GM12865 (cell line): ENCODE measurements at regions not wholly inside any gene's neighbourhood (a gene's known extent, or its start where the extent isn't known, plus 50 kb on each side); places are given as distances from the start of the nearest gene placed in this dataset.
"Not testable (repeated sequence)": the region's sequence is repeated elsewhere in the genome, so short reads cannot be mapped to it uniquely, and the experiment has no call there.

Experiments
- DNase-seq: peaks from one replicate; pipeline ENCODE4 v3.0.0; 2010; ENCODE audit warnings: low read depth
- H3K4me3 ChIP-seq: 2 replicates; pipeline ENCODE4 v1.5.1; 2011; ENCODE audit warnings: mild to moderate bottlenecking, low read depth, low read length, control low read depth
- TF ChIP-seq, protein P1 (sequence below): IDR thresholded peaks from 2 replicates; pipeline ENCODE4 v1.5.1; 2011; ENCODE audit warnings: low read length, control low read depth, low read depth, inconsistent platforms; ENCODE audit not compliant: insufficient read depth; ENCODE audit errors: missing control alignments

DNA sequence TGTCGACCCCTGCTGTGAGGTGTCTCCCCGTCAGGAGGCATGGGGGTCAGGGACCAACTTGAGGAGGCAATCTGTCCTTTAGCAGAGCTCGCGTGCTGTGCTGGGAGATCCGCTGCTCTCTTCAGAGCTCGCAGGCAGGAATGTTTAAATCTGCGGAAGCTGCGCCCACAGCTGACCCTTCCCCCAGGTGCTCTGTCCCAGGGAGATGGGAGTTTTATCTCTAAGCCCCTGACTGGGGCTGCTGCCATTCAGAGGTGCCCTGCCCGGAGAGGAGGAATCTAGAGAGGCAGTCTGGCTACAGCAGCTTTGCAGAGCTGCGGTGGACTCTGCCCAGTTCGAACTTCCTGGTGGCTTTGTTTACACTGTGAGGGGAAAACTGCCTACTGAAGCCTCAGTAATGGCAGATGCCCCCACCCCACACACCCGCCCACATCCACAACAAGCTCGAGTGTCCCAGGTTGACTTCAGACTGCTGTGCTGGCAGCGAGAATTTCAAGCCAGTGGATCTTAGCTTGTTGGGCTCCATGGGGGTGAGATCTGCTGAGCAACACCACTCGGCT lies 133.1 kb downstream of the CENPC start:
- not testable (repeated sequence) for DNase-seq, H3K4me3 ChIP-seq

DNA sequence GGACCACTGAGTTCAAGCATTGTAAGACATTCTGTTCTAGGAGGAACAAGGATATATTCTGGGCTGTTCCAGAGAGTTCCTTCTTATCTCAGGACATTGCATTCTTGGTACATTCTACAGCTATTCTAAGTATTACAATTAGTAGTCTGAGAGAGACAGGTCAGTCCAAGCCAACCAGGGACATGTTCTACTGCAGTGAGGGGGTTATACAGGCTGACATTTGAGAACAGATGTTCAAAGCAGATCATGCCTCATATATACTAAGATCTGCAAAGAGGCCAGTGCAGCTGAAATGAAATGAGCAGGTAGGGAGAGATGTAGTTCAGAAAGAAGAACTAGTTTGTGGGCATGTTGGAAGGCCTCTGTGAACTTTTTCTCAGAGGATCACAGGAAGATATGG lies 142.0 kb downstream of the CENPC start:
- no peak for DNase-seq
- TF ChIP-seq, protein P1, sequence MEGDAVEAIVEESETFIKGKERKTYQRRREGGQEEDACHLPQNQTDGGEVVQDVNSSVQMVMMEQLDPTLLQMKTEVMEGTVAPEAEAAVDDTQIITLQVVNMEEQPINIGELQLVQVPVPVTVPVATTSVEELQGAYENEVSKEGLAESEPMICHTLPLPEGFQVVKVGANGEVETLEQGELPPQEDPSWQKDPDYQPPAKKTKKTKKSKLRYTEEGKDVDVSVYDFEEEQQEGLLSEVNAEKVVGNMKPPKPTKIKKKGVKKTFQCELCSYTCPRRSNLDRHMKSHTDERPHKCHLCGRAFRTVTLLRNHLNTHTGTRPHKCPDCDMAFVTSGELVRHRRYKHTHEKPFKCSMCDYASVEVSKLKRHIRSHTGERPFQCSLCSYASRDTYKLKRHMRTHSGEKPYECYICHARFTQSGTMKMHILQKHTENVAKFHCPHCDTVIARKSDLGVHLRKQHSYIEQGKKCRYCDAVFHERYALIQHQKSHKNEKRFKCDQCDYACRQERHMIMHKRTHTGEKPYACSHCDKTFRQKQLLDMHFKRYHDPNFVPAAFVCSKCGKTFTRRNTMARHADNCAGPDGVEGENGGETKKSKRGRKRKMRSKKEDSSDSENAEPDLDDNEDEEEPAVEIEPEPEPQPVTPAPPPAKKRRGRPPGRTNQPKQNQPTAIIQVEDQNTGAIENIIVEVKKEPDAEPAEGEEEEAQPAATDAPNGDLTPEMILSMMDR, result no peak
- no peak overlapping the region for H3K4me3 ChIP-seq

DNA sequence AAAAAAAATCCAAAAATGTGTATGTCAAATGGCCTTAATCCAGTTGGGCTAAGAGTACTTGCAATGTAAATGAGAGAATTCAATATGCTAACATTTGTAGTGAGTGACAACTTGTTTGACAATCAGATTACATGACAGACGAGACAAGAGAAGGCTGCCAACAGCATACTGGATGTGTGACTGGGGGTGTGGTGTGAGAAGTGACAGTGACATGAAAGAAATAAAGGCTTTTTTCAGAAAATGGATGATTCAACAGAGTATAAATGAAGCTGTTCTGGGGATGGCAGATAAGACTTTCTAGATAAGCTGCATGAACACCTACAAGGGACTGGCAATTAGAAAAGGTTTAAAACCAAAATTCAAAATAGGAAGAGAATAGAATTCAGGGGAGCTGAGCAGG lies 143.4 kb downstream of the CENPC start:
- no peak overlapping the region for H3K4me3 ChIP-seq
- no peak for DNase-seq
- TF ChIP-seq, protein P1, result no peak

DNA sequence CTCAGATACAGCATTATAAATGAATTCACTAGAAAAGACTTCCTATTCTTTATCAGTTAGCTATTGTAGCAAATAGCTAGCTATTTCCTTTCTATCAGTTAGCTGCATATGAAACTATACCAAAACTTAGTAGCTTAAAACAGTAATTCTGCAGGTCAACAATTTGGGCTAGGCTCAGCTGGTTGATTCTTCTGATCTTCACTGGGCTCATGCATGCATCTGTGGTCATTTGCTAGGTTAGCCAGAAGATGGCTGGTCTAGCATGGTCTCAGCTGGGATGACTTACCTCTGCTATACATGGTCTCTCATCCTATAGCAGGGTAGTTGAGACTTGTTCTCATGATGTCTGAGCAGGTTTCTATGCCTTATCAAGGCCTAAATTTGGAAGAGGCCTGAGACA lies 147.4 kb downstream of the CENPC start:
- no peak for DNase-seq
- TF ChIP-seq, protein P1, result no peak
- no peak overlapping the region for H3K4me3 ChIP-seq

DNA sequence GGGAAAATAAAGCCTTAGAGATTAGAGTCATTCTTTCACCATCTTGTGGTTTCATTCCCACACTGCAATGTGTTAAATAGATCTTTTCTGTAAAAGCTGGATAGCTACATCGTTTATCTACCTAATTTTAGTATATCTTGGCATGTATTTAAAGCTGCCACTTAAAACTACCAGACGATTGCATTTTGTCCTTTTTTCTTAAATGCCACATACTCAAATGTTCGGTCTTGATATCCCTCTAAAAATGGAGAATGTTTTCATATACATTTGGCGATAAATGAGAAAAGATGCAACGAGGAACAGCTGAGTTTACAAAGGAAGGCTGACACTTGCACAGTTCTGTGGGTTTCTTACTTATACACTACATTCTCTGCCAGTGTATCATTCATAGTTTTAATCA lies 148.3 kb downstream of the CENPC start:
- TF ChIP-seq, protein P1, result no peak
- no peak overlapping the region for H3K4me3 ChIP-seq
- no peak for DNase-seq

DNA sequence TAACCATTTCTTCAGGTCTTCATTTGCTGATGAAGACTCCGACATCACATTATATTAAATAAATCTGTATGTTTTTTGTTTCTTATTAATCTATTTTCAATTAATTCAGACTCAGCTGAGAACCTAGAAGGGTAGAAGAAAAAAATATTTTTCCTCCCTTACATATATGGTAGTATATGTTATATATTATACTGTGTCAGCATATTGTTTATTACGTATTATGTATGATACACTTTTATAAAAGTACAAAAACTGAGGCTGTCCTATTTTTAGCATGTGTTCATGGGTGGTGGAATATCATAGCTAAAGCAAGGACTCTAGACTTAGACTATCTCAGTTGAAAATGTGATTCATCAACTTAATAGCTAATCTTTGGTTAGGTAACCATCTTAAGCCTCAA lies 149.3 kb downstream of the CENPC start:
- DNase-seq, result no peak
- no peak overlapping the region for H3K4me3 ChIP-seq
- TF ChIP-seq, protein P1, result no peak

DNA sequence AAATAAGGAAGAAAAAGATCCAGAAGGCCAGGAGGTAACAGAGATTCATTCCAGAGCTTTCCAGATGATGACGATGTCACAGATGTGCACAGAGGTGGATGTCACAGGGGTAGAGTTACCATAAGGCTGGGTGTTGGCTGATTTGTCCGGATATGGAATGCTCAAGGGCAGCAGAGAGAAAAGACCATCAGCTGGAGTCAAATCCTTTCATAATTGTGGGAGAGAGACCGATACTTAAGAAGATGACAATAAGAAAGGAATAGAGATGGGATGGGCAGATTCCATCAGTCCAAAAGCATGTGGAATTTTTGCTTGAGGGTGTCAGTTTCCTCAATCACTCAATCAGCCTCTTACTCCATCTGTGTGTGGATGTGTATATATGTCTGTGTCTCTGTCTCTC lies 150.4 kb downstream of the CENPC start:
- no peak for DNase-seq
- TF ChIP-seq, protein P1, result no peak
- H3K4me3 ChIP-seq, result no peak overlapping the region
